ENCODE measurements at regions not wholly inside any gene's neighbourhood (a gene's known extent, or its start where the extent isn't known, plus 50 kb on each side); places are given as distances from the start of the nearest gene placed in this dataset.

GRCh38 chr3:144548346-144548745 is 576.7 kb downstream of the DIPK2A start:
- no peak for TF ChIP-seq CTCF (conservative IDR thresholded peaks at IDR 0.05 in 1 of 2, IDR thresholded peaks at IDR 0.05 in 1 of 2; ENCODE audit: extremely low read depth in 1 of 2, insufficient read depth in 1 of 2, low read depth in 1 of 2, low read length in 2 of 2)
- no peak for TF ChIP-seq EZH2 (IDR thresholded peaks at IDR 0.05; ENCODE audit: borderline replicate concordance, low read length)
